Chondrocyte (in vitro differentiated cells): ENCODE measurements at regions not wholly inside any gene's neighbourhood (a gene's known extent, or its start where the extent isn't known, plus 50 kb on each side); places are given as distances from the start of the nearest gene placed in this dataset.

Source experiments
- DNase-seq: peaks from one replicate; pipeline ENCODE4 v3.0.0; 2021; ENCODE audit warnings: mixed read lengths, low spot score
- H3K27ac Mint-ChIP-seq: one replicate; pipeline ENCODE4 v1.8.0; 2021; ENCODE audit warnings: mild to moderate bottlenecking, moderate library complexity, mixed read lengths; ENCODE audit not compliant: unreplicated experiment
- H3K27me3 Mint-ChIP-seq: 2 replicates; pipeline ENCODE4 v1.8.0; 2021; ENCODE audit warnings: low read depth, mixed read lengths
- H3K36me3 Mint-ChIP-seq: 2 replicates; pipeline ENCODE4 v1.8.0; 2021; ENCODE audit warnings: low read depth, mixed read lengths
- H3K4me1 Mint-ChIP-seq: 2 replicates; pipeline ENCODE4 v1.8.0; 2021; ENCODE audit warnings: low read depth, mild to moderate bottlenecking, mixed read lengths
- H3K4me3 Mint-ChIP-seq: one replicate; pipeline ENCODE4 v1.8.0; 2021; ENCODE audit warnings: mild to moderate bottlenecking, moderate library complexity, mixed read lengths; ENCODE audit not compliant: unreplicated experiment
- H3K9me3 Mint-ChIP-seq: 2 replicates; pipeline ENCODE4 v1.8.0; 2021; ENCODE audit warnings: low read depth, mixed read lengths
- TF ChIP-seq, protein P1 (sequence below): fragments of 200-600 bp; sonication (generic); IDR thresholded peaks from 2 replicates; pipeline ENCODE4 v1.5.0; 2021; ENCODE audit warnings: antibody characterized with exemption, mild to moderate bottlenecking, moderate library complexity

DNA sequence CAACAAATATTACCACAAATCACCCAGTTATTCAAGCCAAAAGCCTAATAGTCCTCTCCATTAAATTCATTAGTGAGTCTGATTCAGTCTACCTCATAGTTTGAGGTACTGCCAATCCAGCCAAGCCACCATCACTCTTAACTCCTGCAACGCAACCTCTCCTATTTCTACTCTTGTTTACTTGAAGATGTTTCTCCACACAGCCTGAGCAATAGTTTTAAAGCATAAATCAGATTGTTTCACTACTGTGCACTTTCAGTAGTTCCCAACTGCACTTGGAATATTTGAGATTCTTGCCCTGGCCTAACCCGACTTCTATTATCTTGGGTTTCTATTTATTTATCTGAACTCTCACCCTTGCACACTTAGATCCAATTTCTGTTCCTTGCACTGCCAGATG, 85.5 kb downstream of the YIPF5 start:
- H3K9me3 Mint-ChIP-seq, result peaks cover 24% of the 10 kb centered on the region
- no peak overlapping the region for H3K4me3 Mint-ChIP-seq
- no peak overlapping the region for H3K27ac Mint-ChIP-seq

DNA sequence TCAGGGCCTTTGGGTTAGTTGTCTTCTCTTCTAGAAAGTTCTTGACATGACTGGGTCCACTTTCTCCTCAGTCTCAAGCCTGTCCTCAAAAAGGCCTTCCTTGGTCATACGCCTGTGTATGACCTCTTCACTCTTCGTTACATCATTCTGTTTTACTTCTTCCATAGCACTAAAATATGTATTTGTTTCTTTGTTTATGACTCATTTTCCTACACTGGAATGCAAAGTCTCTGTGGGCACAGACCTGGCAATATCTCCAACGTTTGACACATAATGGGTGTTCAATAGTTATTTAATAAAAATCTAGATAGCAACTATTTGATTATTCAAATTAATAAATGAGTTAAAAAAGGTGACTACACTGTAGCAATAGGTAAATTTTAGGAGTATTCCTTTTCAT, 85.1 kb downstream of the YIPF5 start:
- Mint-ChIP-seq H3K36me3 (peaks cover 7% of the 10 kb centered on the region), H3K27ac (no peak overlapping the region), H3K4me1 (peaks cover 14% of the 10 kb centered on the region), H3K9me3 (peaks cover 22% of the 10 kb centered on the region), H3K4me3 (no peak overlapping the region), H3K27me3 (no peaks in the 10 kb centered on the region)
- TF ChIP-seq, protein P1, sequence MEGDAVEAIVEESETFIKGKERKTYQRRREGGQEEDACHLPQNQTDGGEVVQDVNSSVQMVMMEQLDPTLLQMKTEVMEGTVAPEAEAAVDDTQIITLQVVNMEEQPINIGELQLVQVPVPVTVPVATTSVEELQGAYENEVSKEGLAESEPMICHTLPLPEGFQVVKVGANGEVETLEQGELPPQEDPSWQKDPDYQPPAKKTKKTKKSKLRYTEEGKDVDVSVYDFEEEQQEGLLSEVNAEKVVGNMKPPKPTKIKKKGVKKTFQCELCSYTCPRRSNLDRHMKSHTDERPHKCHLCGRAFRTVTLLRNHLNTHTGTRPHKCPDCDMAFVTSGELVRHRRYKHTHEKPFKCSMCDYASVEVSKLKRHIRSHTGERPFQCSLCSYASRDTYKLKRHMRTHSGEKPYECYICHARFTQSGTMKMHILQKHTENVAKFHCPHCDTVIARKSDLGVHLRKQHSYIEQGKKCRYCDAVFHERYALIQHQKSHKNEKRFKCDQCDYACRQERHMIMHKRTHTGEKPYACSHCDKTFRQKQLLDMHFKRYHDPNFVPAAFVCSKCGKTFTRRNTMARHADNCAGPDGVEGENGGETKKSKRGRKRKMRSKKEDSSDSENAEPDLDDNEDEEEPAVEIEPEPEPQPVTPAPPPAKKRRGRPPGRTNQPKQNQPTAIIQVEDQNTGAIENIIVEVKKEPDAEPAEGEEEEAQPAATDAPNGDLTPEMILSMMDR, result no peak
- no peak for DNase-seq

More for the DNA sequence above, 85.5 kb downstream of the YIPF5 start:
- no peak for DNase-seq
- Mint-ChIP-seq H3K4me1 (peaks cover 14% of the 10 kb centered on the region), H3K36me3 (peaks cover 7% of the 10 kb centered on the region), H3K27me3 (no peaks in the 10 kb centered on the region)
- TF ChIP-seq, protein P1, result no peak

DNA sequence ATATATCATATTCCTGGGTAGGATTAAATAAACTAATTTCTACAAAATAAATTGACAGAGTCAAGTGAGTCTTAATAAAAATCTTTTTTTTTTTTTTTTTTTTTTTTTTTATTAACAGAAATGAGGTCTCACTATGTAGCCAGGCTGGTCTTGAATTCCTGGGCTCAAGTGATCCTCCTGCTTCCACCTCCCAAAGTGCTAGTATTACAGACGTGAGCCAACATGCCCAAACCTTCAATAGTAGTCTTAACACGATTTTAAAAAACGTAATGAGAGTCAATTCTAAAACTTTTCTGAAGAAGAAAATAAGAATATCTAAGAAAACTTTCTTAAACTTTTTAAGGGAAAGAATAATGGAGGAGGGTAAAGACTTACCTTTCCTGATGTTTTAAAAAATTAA, 84.2 kb downstream of the YIPF5 start:
- Mint-ChIP-seq H3K4me1 (peaks cover 14% of the 10 kb centered on the region), H3K36me3 (no peaks in the 10 kb centered on the region), H3K27me3 (no peaks in the 10 kb centered on the region), H3K27ac (no peak overlapping the region), H3K9me3 (peaks cover 14% of the 10 kb centered on the region), H3K4me3 (no peak overlapping the region)
- TF ChIP-seq, protein P1, result no peak
- DNase-seq, result no peak

DNA sequence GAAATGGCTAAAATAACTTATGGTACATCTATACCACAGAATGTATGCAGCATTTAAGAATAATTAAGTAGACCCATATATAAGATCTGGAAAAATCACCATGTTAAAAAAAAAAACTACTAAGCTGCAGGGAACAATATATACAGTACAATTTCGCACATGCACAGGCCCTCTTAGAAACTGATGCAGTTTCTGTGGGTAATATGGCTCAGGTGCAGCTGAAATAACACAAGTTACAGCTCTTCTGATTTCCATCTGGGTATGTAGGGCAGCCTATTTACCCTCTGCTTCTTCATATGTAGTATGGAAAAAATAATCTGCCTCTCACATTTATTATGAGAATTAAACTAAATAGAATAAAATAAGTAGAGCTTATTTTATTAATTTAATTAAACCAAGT, 82.9 kb downstream of the YIPF5 start:
- peaks cover 14% of the 10 kb centered on the region for H3K4me1 Mint-ChIP-seq
- TF ChIP-seq, protein P1, result no peak
- DNase-seq, result no peak
- peaks cover 2% of the 10 kb centered on the region for H3K27me3 Mint-ChIP-seq
- H3K9me3 Mint-ChIP-seq, result peaks cover under 1% of the 10 kb centered on the region
- no peak overlapping the region for H3K27ac Mint-ChIP-seq
- H3K4me3 Mint-ChIP-seq, result no peak overlapping the region
- H3K36me3 Mint-ChIP-seq, result no peaks in the 10 kb centered on the region

DNA sequence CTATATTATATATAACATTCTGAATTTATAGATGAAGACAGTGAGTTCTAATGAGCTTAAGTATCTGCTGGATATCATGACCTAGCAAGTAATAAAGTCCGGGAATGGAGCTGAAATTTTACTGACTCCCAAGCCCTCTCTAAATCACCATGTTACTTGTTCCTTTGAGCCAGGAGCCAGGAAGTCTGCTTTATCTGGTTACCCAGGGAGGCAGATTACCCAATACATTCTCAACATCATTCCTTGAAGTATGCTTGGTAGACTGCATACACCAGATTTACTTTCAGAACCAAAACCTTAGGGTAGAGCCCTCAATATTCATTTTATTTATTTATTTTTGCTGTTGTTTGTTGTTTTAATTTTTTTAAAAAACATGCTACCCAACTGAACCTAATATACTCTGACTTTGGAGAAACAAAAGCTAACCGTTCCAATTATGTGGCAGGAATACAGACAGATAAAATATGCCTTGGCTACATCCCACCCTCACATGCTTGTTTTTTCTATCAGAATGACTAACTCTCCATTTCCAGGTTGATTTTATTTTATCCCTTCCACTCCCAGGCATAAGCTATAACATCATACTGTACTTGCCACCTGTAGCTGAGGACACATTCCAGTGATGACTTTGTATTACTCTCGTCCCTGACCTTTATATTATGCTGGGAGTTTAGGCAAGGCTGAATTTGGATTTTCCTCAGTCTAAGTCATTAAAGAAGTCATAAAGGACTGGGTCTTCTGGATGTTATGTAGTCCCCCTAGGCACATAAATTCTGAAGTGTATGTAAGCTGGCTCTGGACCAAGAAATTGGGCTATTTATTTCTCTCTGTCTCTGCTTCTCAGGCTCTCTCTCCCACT, 82.0 kb downstream of the YIPF5 start:
- Mint-ChIP-seq H3K4me1 (peaks cover 17% of the 10 kb centered on the region), H3K36me3 (no peaks in the 10 kb centered on the region), H3K9me3 (no peaks in the 10 kb centered on the region), H3K27me3 (peaks cover 2% of the 10 kb centered on the region), H3K27ac (no peak overlapping the region), H3K4me3 (no peak overlapping the region)
- TF ChIP-seq, protein P1, result no peak
- no peak for DNase-seq
